NCI-H446 treated with DMSO at 0.1 percent for 48 hours (cell line): ENCODE measurements at regions not wholly inside any gene's neighbourhood (a gene's known extent, or its start where the extent isn't known, plus 50 kb on each side); places are given as distances from the start of the nearest gene placed in this dataset.
"Not testable (repeated sequence)": the region's sequence is repeated elsewhere in the genome, so short reads cannot be mapped to it uniquely, and the experiment has no call there.

Experiments
- DNase-seq: peaks from one replicate; lab custom pipeline; 2025; lab: John Stamatoyannopoulos, UW

DNA sequence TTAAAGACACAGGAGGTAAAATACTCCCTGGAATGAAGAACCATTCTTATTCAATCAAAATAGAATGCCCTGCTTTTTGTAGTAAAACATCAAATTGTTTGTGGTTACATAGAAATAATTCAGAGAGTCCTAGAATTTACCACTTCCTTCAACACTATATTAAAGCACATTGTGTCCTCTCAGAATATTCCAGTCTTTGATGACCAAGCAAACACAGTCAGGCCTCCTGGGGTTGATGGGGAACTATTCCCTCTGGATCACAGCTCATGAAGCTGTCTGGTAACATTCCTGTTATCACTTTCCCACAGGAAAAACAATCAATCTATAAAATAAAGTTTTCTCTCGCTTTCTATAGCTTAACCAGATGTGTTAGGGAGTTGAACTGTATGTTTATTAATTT, 389.3 kb downstream of the KCNA4 start:
- no peak for DNase-seq

DNA sequence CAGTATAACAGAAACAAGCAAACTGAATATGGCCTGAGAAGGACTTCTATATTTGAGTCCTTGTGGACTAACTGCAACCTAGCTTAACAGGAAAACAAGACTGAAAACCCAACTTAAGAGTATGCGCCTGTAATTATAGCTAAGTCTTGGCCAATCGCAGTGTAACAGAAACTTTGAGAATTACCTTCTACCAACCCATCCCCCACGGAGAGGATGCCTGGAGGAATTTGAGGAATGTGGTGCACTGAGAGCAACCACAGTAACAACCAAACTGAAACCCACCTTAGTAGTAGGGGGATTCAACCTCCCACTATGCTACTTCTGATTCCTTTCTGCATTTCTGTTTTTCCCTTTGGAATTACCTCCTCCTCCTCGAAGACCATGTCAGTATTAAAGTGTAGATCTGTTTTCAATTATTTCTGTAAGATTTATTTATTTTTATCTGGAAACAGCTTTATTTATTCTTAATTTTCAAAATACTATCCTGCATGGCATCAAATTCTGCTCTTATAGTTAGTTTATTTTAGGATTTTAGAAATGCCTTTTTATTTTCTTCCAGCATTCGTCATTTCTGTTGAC, 393.6 kb downstream of the KCNA4 start:
- DNase-seq, result no peak

GRCh38 chr11:29616611-29617010, 400.2 kb downstream of the KCNA4 start:
- DNase-seq, result no peak

DNA sequence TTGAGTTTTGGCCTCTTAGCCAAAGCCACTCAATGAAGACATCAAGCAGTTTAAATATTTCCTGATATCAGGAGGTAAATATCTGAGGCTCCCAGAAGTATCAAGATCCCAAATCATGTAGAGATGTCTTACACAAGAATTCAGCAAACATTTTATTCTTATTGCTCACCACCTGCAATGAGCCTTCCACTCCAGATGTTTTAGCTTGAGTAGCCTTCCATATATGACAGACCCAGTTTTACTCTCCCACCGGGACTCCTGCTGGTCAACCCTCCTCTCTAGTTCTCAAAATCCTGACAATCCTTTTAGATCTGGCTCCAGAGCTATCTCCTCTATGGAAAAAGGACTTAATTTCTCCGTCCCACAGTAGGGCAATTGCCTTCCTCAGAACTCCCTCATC, 404.4 kb downstream of the KCNA4 start:
- DNase-seq, result no peak

- no peak for DNase-seq
Observed at GRCh38 chr11:29606330-29607031, 410.3 kb downstream of the KCNA4 start.

- DNase-seq, result not testable (repeated sequence)
Observed at GRCh38 chr11:29600151-29600575, 416.7 kb downstream of the KCNA4 start.

DNA sequence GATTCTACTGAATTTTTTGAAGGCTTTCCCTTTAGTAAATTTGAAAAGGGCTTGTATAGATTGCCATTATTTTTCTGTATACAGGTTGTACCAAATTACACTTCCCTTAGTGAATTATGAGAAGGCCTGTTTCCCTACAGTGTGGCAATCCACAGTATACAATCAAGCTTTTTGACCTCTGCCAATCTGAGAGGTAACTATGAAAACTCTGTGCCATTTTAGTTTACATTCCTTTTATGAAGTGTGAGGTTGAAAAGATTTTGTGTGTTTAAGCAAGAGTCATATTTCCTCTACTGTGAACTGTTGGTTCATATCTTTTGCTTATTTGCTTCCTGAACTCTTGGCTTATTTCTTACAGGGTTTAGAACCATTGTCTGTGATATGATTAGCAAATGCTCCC, 432.5 kb downstream of the KCNA4 start:
- no peak for DNase-seq

DNA sequence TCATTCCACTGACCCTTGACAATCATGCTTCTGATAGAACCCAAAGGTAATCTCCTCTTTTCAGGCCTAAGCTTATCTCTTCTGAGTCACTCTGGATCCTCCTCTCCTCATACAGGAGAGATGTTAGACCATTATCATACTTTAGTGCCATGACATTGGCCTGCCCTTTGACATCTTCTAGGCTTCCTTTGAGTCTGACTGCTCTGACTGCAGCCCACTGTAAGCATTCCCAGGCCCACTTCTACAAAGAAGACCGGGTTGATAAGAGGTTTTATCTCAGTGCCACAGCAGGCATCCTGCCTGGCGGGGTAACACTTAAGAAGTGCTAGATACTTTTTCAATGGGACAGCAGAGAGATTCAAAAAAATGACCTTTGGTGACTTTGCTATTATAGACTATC, 438.0 kb downstream of the KCNA4 start:
- no peak for DNase-seq

DNA sequence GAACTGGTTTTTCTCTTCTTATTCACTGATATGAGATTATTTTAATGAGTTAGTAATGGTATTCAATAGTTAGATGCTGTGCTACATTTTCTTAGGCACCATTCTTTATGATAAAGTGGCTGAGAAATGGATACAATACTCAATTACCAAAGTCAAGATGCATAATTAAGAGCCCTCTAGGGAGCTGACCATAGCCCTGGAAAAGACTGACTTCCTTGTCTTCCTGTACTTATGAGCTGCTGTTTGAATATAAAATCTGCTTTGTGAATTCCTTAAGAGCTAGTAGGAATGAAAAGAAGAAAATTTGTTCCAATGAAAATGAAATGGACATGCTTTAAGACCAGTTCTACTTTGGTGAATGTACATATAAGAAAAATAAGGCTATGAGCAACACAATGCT, 452.3 kb downstream of the KCNA4 start:
- no peak for DNase-seq

DNA sequence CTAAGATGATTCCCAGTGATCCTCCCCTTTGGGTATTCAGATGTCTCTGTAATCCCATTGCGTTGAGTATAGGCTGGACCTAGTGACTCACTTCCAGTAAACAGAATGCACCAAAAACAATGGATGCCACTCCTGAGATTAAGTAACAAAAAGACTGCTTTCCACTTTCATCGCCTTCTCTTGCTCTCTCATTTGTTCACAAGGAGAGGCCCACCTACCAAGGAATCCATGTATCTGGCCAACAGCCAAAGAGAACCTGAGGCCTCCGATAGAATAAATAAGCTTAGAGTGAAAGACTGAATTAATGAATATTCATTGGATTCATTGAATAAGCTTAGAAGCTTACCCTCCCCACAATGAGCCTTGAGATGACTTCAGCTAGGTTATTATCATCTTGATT, 454.6 kb downstream of the KCNA4 start:
- DNase-seq, result no peak

DNA sequence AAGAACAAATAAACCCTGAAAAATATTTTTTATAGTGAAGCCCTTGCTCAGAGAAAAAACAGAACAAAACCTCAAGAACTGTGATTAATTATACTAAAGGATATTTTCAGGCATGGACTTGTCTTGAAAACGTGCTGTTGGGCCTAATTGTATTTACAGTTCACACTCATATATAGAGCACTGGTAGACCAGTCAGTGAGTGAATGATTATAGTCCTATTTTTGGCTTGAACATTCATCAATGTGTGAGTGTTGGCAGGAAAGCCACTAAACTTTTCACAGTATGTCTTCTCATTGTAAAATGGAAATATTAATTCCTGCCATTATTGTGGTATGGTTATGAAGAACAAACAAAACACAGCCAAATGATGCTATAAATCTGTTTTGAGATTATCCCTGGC, 462.8 kb downstream of the KCNA4 start:
- no peak for DNase-seq

GRCh38 chr11:29538339-29539036, 478.3 kb downstream of the KCNA4 start:
- no peak for DNase-seq

GRCh38 chr11:29534836-29535235, 482.0 kb downstream of the KCNA4 start:
- DNase-seq, result no peak

DNA sequence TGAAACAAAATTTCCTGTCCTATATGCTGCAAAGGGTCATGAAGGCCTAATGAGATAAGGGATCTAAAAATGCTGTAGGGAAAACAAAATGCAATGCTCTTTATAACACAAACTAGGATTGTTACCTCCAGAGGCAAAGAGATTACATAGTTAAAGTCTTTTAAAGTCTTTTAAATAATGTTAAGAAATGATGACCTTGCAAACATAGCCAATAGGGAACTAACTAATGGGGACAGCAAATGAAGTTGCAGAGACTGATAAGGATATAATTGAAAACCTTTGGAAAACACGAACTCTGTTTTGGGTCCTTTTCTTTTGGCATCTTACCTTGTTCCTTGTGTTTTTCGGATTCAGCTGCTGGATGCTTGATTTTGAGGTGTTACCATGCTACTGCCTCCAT, 485.9 kb downstream of the KCNA4 start:
- DNase-seq, result no peak

DNA sequence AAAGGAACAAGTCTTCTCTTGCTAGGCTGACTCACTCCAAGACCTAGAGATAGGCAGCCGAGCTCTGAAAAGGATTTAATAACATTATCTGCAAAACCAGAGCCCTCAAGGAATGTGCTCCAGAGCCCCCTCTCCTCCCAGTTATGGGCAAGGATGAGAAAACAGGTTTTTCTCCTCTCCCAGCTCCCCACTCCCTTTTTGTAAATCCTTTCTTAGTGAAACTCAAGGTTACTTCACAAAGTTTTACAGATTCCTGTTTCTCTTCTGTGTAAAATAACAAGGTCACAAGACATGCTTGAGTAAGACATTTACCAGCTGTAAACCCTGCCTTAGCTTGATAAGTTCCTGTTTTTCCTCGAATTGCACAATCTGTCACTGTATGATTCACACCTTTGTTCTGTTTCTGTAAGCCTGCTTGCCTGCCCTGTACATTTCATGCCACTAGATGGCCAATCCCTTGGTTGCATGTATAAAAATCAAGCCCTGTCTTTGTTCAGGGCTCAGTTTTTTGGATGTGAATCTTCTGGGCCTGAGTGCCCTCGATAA, 489.4 kb downstream of the KCNA4 start:
- no peak for DNase-seq

DNA sequence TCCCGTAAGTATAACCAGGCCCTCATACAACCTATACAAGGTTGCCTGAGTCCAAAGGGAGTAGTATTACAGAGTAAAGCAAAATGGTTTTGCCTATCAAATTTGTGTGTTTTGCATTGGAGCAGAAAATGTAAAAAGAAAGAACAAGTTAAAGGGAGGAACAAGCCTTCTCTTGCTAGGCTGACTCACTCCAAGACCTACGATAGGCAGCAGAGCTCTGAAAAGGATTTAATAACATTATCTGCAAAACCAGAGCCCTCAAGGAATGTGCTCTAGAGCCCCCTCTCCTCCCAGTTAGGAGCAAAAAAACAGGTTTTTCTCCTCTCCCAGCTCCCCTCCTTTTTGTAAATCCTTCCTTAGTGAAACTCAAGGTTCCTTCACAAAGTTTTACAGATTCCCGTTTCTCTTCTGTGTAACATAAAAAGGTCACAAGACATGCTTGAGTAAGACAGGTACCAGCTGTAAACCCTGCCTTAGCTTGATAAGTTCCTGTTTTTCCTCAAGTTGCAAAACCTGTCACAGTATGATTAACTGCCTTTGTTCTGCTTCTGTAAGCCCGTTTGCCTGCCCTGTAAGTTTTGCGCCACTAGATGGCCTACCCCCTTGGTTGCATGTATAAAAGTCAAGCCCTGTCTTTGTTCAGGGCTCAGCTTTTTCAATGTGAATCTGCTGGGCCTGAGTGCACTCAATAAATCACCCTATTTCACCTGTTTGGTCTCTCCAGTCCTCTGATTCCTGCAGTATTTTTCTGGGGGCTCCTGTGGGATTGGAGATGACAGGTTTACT, 498.2 kb downstream of the KCNA4 start:
- no peak for DNase-seq

- DNase-seq, result no peak
Observed at GRCh38 chr11:29511394-29511793, 505.4 kb downstream of the KCNA4 start.

GRCh38 chr11:29507376-29507775, 509.5 kb downstream of the KCNA4 start:
- DNase-seq, result no peak

GRCh38 chr11:29495676-29496075, 521.2 kb downstream of the KCNA4 start:
- no peak for DNase-seq

DNA sequence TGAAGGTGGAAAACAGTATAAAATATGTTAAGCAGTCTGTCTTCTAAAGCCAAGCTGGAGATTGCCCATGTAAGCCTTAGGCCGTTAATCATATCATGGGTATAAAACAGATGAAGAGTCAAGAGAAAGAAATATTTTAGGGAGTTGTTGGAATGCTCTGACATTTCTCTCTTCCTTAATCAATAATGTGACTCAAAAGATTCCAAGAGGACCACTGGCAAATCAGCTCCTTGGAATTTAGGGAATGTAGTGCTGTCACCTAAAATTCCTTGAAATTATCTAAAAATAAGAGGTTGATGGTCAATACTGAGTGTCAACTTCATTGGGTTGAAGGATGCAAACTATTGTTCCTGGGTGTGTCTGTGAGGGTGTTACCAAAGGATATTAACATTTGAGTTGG, 525.9 kb downstream of the KCNA4 start:
- DNase-seq, result no peak

DNA sequence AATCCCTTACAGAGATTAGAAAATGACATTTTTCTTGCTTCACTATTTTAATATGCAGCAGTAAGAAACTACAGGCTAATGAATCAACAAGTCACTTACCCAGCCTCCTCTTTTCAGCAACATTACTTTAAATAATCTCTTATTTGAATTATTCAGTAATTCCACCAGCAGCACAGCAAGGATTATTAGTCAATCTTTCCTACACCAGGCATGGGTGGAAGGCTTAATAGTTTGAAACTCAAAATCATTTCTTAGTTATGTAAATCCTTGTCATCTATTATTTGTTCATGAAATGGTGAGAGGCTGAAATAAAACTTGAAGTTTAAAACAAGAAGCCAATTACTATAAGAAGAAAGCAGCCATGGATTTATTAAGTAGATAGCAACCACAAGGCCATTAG, 530.5 kb downstream of the KCNA4 start:
- no peak for DNase-seq

GRCh38 chr11:29485641-29486040, 531.2 kb downstream of the KCNA4 start:
- no peak for DNase-seq
